Lower lobe of right lung (tissue), 2 donors: ENCODE measurements at regions not wholly inside any gene's neighbourhood (a gene's known extent, or its start where the extent isn't known, plus 50 kb on each side); places are given as distances from the start of the nearest gene placed in this dataset.
"Not testable (repeated sequence)": the region's sequence is repeated elsewhere in the genome, so short reads cannot be mapped to it uniquely, and the experiment has no call there.

Experiments
- ATAC-seq, 2 donors: fragments of 200-7000 bp; cut with Tn5 transposase; one replicate each; pipeline ENCODE4 v1.9.1; 2020 to 2022; ENCODE audit warnings: mild to moderate bottlenecking in 2 of 2, moderate library complexity in 2 of 2
- DNase-seq: peaks from one replicate; pipeline ENCODE4 v3.0.0-alpha.2; 2020
- H3K27ac ChIP-seq: fragments of 200-600 bp; one replicate; pipeline ENCODE4 v1.8.0; 2022
- H3K27me3 ChIP-seq: fragments of 200-600 bp; one replicate; pipeline ENCODE4 v1.8.0; 2022; ENCODE audit warnings: low read depth
- H3K36me3 ChIP-seq: fragments of 200-600 bp; one replicate; pipeline ENCODE4 v1.8.0; 2022; ENCODE audit warnings: mild to moderate bottlenecking
- H3K4me1 ChIP-seq: fragments of 200-600 bp; one replicate; pipeline ENCODE4 v1.8.0; 2022
- H3K4me3 ChIP-seq: fragments of 200-600 bp; one replicate; pipeline ENCODE4 v1.8.0; 2022; ENCODE audit warnings: mild to moderate bottlenecking
- H3K9me3 ChIP-seq: fragments of 200-600 bp; one replicate; pipeline ENCODE4 v1.8.0; 2022
- CTCF ChIP-seq: fragments of 200-600 bp; IDR thresholded peaks from one replicate; pipeline ENCODE4 v1.8.0; 2022; ENCODE audit warnings: antibody characterized with exemption, mild to moderate bottlenecking
- intact Hi-C: fragments of 100-400 bp; cut with DNase I; formaldehyde crosslinking; loops from one replicate; pipeline ENCODE4 v1.11.0; 2022
- donor health status: DM: no; HTN: yes; CAD: no; lungs with severe emphysema.

- H3K9me3 ChIP-seq, result no peaks in the 10 kb centered on the region
- H3K36me3 ChIP-seq, result no peaks in the 10 kb centered on the region
- intact Hi-C loops, result no loop called here
- H3K27ac ChIP-seq, result no peak overlapping the region
- H3K27me3 ChIP-seq, result no peaks in the 10 kb centered on the region
- no peak for TF ChIP-seq CTCF
- ATAC-seq (no peak), DNase-seq (no peak)
- H3K4me1 ChIP-seq, result no peaks in the 10 kb centered on the region
- no peak overlapping the region for H3K4me3 ChIP-seq
Measured at GRCh38 chr6:128711149-128711548, 171.8 kb upstream of the LAMA2 start.

GRCh38 chr6:128710315-128710714 lies 172.6 kb upstream of the LAMA2 start:
- no peak overlapping the region for H3K27ac ChIP-seq
- ATAC-seq, result no peak
- no peaks in the 10 kb centered on the region for H3K9me3 ChIP-seq
- H3K4me1 ChIP-seq, result no peaks in the 10 kb centered on the region
- no peak overlapping the region for H3K4me3 ChIP-seq
- H3K27me3 ChIP-seq, result no peaks in the 10 kb centered on the region
- no peak for DNase-seq
- H3K36me3 ChIP-seq, result no peaks in the 10 kb centered on the region
- intact Hi-C loops, result no loop called here
- TF ChIP-seq CTCF, result no peak

GRCh38 chr6:128704601-128705000 lies 178.3 kb upstream of the LAMA2 start:
- intact Hi-C loops, result no loop called here
- DNase-seq, result no peak
- Histone ChIP-seq H3K4me1 (no peaks in the 10 kb centered on the region), H3K27ac (no peak overlapping the region), H3K27me3 (no peaks in the 10 kb centered on the region), H3K9me3 (no peaks in the 10 kb centered on the region), H3K4me3 (no peak overlapping the region), H3K36me3 (no peaks in the 10 kb centered on the region)
- no peak for TF ChIP-seq CTCF
- ATAC-seq, result no peak

- ATAC-seq, intact Hi-C loops: not testable (repeated sequence)
Measured at GRCh38 chr6:128703794-128704193, 179.1 kb upstream of the LAMA2 start.

GRCh38 chr6:128696691-128697689 lies 176.6 kb upstream of the PTPRK start:
- Histone ChIP-seq H3K27ac (no peak overlapping the region), H3K4me3 (no peak overlapping the region), H3K27me3 (no peaks in the 10 kb centered on the region), H3K9me3 (no peaks in the 10 kb centered on the region), H3K36me3 (no peaks in the 10 kb centered on the region), H3K4me1 (no peaks in the 10 kb centered on the region)
- TF ChIP-seq CTCF, result no peak
- no peak for DNase-seq
- intact Hi-C loops, result no loop called here
- no peak for ATAC-seq

More at GRCh38 chr6:128703794-128704193, 179.1 kb upstream of the LAMA2 start:
- not testable (repeated sequence) for DNase-seq, H3K27me3 ChIP-seq, H3K36me3 ChIP-seq, H3K4me1 ChIP-seq, H3K27ac ChIP-seq, H3K9me3 ChIP-seq, H3K4me3 ChIP-seq

- intact Hi-C loops, result no loop called here
- no peaks in the 10 kb centered on the region for H3K27me3 ChIP-seq
- H3K36me3 ChIP-seq, result no peaks in the 10 kb centered on the region
- no peak for TF ChIP-seq CTCF
- no peak for ATAC-seq
- no peak for DNase-seq
- H3K4me1 ChIP-seq, result no peaks in the 10 kb centered on the region
- H3K27ac ChIP-seq, result no peak overlapping the region
- H3K4me3 ChIP-seq, result no peak overlapping the region
- no peaks in the 10 kb centered on the region for H3K9me3 ChIP-seq
Measured at GRCh38 chr6:128694303-128695009, 174.1 kb upstream of the PTPRK start.
